Ovary (tissue), 7 donors: ENCODE measurements at regions not wholly inside any gene's neighbourhood (a gene's known extent, or its start where the extent isn't known, plus 50 kb on each side); places are given as distances from the start of the nearest gene placed in this dataset.

Source experiments
- DNase-seq, 5 donors: peaks; one replicate each; pipeline ENCODE4 v3.0.0-alpha.2; 2019 to 2020
- H3K27ac ChIP-seq, 2 donors: fragments of 200-600 bp; one replicate each; pipeline versions ENCODE4 v1.5.1 to v1.8.0; 2019 to 2022
- H3K27me3 ChIP-seq: fragments of 200-600 bp; one replicate; pipeline ENCODE4 v1.8.0; 2022
- H3K36me3 ChIP-seq: fragments of 200-600 bp; sonication (generic); one replicate; pipeline ENCODE4 v1.5.1; 2019
- H3K4me1 ChIP-seq: one replicate; pipeline ENCODE4 v1.8.1; 2013; ENCODE audit warnings: mild to moderate bottlenecking, moderate library complexity; ENCODE audit not compliant: insufficient read depth
- H3K4me3 ChIP-seq: fragments of 200-600 bp; sonication (generic); one replicate; pipeline ENCODE4 v1.5.1; 2017
- H3K9me3 ChIP-seq, 2 donors: fragments of 200-600 bp in 1 of 2; sonication (generic) in 1 of 2; one replicate each; pipeline versions ENCODE4 v1.5.1 to v1.8.1; 2013 to 2019; ENCODE audit warnings: mild to moderate bottlenecking in 1 of 2, moderate library complexity in 1 of 2
- CTCF ChIP-seq, 3 donors: fragments of 450-650 bp in 2 of 3; fragments of 200-600 bp in 1 of 3; IDR thresholded peaks; one replicate each; pipeline versions ENCODE4 v1.5.1 to v1.8.0; 2016 to 2022; ENCODE audit warnings: antibody characterized with exemption in 3 of 3, mild to moderate bottlenecking in 1 of 3
- EP300 ChIP-seq: sonication (generic); formaldehyde crosslinking; IDR thresholded peaks from one replicate; pipeline ENCODE4 v1.6.1; 2017; ENCODE audit warnings: antibody characterized with exemption
- POLR2A ChIP-seq: fragments of 450-650 bp; IDR thresholded peaks from one replicate; pipeline ENCODE4 v1.6.1; 2017; ENCODE audit warnings: antibody characterized with exemption, mild to moderate bottlenecking, moderate library complexity
- WGBS, 3 donors: extraction: QIAGEN DNeasy Blood & Tissue Kit in 1 of 3; methylation state at CpG; one replicate each; pipeline versions ENCODE4 v1.1.5 to v1.1.7; 2013 to 2017; 5-methylcytosine and 5-hydroxymethylcytosine counted together
- intact Hi-C, 4 donors: fragments of 100-400 bp; cut with DNase I; formaldehyde crosslinking; loops; one replicate each; pipeline versions ENCODE4 v1.11.0 to v1.15.1; 2022 to 2023
- donor health status: DM: no; HTN: no; CAD: no; lungs with moderate emphysema.
- donor health status: DM: no; HTN: no; CAD: no.
- donor health status: Bipolar disorder and iron deficiency.
- donor health status: DM: no; HTN: no; CAD: no.
- donor health status: DM: yes; HTN: yes; CAD: no.

GRCh38 chr12:92629349-92630065, 73.3 kb upstream of the PLEKHG7 start:
- Histone ChIP-seq H3K27me3 (no peaks in the 10 kb centered on the region), H3K4me1 (no peaks in the 10 kb centered on the region), H3K27ac (no peak overlapping the region), H3K9me3 (no peaks in the 10 kb centered on the region), H3K4me3 (no peak overlapping the region), H3K36me3 (no peaks in the 10 kb centered on the region)
- no peak for DNase-seq
- intact Hi-C loops = no loop called here
- TF ChIP-seq EP300 = no peak
- no peak for TF ChIP-seq POLR2A
- TF ChIP-seq CTCF (IDR thresholded peaks at IDR 0.05) = no peak
- 38 to 39% (median 39%) methylated on average over 9 of the region's 9 CpGs for WGBS, 3 donors

DNA sequence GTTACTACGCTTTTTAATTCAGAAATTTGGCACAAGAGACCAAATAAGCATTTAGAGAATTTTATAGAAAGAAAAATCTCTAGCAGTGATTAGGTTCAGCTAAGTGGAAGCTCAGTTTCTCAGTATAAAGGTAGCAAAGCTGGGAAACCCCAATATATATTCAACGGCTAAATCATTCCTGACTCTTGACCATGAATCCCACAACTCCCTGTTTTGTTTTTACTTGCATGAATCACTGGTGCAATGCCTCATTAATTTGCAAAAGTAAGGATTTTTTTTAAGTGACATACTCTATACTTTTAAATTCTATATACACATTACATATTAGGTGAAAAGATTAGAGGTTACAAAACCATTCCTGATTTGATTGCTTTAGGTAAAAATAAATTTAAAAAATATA, 74.3 kb upstream of the PLEKHG7 start:
- Histone ChIP-seq H3K36me3 (no peaks in the 10 kb centered on the region), H3K27ac (no peak overlapping the region), H3K4me1 (no peaks in the 10 kb centered on the region), H3K27me3 (no peaks in the 10 kb centered on the region), H3K4me3 (no peak overlapping the region), H3K9me3 (no peaks in the 10 kb centered on the region)
- no peak for DNase-seq
- 93 to 94% (median 94%) methylated on average over 2 of the region's 2 CpGs for WGBS, 3 donors
- TF ChIP-seq CTCF (IDR thresholded peaks at IDR 0.05) = no peak
- TF ChIP-seq POLR2A = no peak
- TF ChIP-seq EP300 = no peak
- intact Hi-C loops = no loop called here

DNA sequence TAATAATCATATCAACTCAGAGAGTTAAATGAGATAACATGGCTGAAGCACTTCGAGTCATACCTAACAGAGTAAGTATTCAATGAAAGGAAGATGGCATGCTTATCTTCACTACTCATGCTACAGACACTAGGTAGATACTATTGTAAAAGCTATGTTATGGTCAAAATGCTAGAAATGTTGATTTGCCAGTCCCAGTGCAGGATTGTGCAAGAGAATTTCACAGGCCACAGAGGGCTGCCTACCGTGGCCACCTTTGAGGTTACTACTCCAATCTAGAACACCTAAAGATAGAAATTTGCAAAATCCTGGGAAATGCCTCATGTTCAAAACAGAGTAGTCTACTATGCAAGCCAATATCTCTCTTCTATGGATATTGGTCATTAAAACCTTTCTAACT, 75.3 kb upstream of the PLEKHG7 start:
- Histone ChIP-seq H3K4me3 (no peak overlapping the region), H3K36me3 (no peaks in the 10 kb centered on the region), H3K27ac (no peak overlapping the region), H3K4me1 (no peaks in the 10 kb centered on the region), H3K9me3 (no peaks in the 10 kb centered on the region), H3K27me3 (no peaks in the 10 kb centered on the region)
- DNase-seq = no peak
- no peak for TF ChIP-seq CTCF (IDR thresholded peaks at IDR 0.05)
- no peak for TF ChIP-seq EP300
- no peak for TF ChIP-seq POLR2A
- intact Hi-C loops = no loop called here
- 74 to 89% (median 81%) methylated on average over 2 of the region's 2 CpGs for WGBS, 3 donors

GRCh38 chr12:92625639-92626310, 77.0 kb upstream of the PLEKHG7 start:
- no peak for DNase-seq
- 75 to 88% (median 79%) methylated on average over 3 of the region's 3 CpGs for WGBS, 3 donors
- H3K4me1 ChIP-seq = no peaks in the 10 kb centered on the region
- H3K27ac ChIP-seq = no peak overlapping the region
- H3K27me3 ChIP-seq = no peaks in the 10 kb centered on the region
- no peak for TF ChIP-seq EP300
- TF ChIP-seq CTCF (IDR thresholded peaks at IDR 0.05) = no peak
- TF ChIP-seq POLR2A = no peak
- no peak overlapping the region for H3K4me3 ChIP-seq
- intact Hi-C loops = no loop called here
- no peaks in the 10 kb centered on the region for H3K36me3 ChIP-seq
- H3K9me3 ChIP-seq = no peaks in the 10 kb centered on the region
